GM19035 (cell line): ENCODE measurements at regions not wholly inside any gene's neighbourhood (a gene's known extent, or its start where the extent isn't known, plus 50 kb on each side); places are given as distances from the start of the nearest gene placed in this dataset.
"Not testable (repeated sequence)": the region's sequence is repeated elsewhere in the genome, so short reads cannot be mapped to it uniquely, and the experiment has no call there.

Experiments used
- ATAC-seq: cut with Tn5 transposase; IDR thresholded peaks from one replicate; pipeline ENCODE4 v1.9.1; 2021; ENCODE audit not compliant: unreplicated experiment

DNA sequence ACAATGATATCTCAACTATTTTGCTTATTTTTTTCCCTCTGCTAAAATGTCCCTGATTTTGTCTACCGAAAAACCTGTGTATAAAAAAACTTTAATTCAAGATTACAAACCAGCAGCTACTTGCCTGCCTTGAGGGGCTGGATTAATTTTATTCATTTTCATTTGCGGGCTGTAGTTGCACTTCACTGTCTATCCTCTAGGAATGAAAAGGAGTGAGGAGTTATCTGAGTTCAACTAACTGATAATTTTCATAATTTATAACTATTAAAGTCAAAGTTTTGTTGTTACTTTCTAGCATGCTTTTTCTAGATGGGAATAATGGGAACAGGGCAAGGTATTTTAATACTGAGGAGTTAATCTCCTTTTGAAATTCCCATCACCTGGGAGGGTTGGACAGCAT, 50.3 kb upstream of the AGTPBP1 start:
- not testable (repeated sequence) for ATAC-seq

DNA sequence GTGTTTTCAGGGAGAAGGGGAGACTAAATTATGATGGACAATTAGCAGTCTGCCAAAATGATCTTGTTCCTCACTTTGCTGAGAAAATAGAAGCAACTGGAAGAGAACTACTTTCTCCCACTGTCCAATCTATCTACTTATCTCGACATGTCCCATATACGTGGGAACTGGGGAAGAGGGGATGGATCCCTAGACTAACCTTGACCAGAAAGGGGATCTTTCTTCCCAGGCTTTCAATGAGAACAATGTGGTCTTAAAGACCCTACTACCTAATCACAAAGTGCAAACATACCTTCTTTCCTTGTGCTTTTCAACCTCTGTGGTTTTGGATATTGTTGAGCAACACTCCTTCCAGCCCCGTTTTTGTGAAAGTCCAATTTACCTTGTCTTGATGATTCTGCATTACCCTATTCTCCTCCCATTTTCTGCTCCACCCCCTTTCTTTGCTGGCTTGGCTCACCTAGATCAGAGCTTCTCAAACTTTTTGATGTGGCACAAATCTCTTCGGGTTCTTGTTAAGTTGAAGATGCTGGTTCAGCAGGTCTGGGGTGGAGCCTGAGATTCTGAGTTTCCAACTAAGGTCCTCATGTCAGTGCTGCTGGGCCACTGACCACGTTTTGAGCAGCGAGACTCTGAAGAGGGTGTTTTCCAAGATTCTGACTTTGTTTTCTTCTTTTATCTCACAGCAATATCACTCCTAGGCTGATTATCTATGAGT, 61.4 kb upstream of the AGTPBP1 start:
- not testable (repeated sequence) for ATAC-seq

DNA sequence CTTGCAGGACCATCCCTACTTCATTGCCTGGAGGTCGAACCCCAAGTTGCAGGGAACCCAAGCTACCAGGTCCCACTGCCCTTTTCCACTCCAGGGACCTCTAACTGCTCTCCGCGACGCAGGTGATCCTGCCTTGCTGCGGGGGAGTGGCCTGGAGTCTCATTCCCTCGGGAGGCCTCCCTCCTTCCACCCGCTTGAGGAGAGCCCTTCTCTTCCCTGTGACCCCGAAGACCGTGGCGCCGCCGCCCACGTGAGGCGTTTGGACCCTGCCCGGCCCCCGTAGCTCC, 63.0 kb upstream of the AGTPBP1 start:
- not testable (repeated sequence) for ATAC-seq

DNA sequence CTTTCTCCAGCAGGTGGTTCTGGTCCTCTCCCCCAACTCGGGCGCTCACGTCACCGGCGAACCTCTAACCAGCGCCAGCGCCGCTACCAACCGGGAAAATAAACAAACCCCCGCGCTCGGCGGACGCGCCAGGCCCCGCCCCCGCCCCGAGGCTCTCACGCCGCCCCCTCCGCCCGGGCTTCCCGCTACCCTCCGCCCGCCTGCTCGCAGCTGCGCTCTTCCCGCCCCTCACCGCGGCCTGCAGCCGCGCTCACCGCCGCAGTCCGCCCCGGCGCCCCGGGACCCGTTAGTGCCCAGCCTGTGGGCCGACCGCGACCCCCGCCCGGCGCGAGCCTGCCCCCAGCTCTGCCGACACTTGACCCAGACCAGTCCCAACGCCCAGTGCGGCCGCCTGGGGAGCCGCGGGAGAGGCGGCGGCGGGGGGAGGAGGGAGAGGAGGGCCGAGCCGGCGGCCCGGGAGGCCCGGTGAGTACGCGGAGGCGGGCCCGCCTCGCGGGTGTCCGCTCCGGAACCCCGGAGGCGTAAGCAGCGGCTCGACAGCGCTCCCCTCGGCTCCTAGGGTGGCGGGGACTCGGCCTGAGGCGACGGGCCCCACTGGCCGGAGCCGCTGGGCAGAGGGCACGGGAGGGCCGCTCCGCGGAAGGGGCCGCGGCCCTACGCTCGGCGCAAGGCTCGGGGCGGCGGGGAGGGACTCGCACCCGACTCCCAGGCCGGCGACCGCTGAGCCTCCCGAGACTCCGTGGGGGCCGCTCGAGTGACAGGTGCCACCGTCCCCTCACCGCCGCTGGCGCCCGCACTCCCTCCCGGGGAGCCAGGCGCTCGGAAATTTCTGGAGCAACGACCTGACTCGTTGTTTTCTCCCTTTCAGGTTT, 63.6 kb upstream of the AGTPBP1 start:
- peak; percentile 81 for ATAC-seq

DNA sequence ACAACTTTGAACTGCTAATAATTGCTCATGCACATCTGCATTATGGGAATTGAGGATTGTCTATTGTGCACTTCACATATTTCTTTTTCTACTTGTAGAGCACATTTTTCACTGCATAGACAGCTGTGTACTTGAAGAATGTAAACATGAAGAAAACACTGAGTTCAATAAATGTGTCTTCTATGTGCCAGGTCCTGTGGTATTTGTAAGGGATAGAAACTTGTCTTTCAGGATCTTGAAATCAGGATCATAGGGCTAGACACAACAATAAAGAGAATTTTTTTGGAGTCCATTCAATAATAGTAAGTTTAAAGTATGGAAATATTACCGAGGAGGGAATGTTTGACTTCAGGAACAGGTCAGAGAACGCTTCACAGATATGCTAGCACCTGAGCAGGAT, 66.6 kb upstream of the AGTPBP1 start:
- not testable (repeated sequence) for ATAC-seq

DNA sequence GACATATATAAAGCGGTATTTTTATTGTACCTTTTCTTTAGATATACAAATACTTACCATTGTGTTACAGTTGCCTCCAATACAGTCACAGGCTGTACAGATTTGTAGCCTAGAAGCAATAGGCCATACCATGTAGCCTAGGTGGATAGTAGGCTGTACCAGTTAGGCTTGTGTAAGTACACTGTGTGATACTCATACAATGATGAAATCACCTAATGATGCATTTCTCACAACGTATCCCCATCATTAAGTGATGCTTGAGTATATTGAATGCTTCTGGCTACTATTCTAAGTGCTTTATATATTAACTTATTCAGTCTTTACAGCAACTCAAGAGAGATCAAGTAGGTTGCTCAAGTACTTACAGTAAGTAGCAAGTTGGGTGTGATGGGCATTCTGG, 71.6 kb upstream of the AGTPBP1 start:
- ATAC-seq: not testable (repeated sequence)

DNA sequence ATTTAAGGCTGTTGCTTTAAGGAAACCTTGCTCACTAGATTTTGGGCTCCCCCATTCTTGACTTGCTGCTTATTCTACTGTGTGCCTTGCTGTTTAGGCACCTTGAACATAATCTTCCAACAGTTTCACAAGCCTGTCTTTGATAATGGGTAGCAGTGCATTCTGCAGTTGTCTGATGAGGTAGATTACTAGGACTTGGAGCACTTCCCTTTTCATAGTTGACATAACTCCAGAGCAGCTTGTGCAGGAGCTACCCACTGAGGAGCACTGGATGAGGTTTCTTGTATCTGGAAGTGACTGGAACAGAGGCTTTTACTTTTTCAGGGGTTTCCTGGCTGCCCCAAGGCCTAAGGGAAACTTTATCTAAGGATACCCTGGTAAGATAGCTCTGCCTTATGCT, 73.0 kb upstream of the AGTPBP1 start:
- not testable (repeated sequence) for ATAC-seq

DNA sequence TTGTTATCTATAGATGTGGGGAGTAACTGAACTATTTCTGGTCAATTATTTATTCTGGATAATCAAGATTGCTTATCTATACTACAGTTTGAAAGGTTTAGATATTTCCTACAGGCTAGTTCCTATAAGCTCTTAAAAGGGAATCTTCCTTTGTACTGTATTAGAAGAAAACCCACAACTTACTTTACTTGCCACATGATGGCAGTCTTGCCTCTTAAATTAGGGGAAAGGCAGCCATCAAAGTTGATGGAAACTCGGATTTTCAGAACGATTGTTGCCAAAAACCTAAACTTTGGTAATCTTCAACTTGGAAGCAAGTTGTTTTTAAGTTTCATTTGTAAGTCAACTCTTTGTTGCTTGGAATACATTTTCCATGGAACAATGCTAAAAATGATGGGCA, 77.2 kb upstream of the AGTPBP1 start:
- ATAC-seq: not testable (repeated sequence)

DNA sequence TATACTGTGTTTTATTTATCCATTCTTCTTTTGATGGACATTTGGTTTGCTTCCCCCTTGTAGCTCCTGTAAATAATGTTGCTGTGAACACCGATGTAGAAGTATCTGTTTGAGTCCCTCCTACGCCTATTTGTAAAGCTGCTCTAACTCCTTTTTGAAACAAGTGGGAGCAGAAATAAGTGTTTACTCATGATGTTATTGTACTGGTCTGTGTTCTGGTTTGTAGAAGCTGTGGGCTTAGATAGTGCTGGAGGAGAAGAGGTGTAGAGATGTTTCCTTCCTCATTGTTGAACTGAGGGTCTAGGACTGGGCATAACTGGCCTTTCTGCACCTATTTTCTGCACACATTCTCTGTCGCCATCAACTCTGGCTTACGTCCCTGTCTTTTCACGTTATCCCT, 78.8 kb upstream of the AGTPBP1 start:
- ATAC-seq: not testable (repeated sequence)

DNA sequence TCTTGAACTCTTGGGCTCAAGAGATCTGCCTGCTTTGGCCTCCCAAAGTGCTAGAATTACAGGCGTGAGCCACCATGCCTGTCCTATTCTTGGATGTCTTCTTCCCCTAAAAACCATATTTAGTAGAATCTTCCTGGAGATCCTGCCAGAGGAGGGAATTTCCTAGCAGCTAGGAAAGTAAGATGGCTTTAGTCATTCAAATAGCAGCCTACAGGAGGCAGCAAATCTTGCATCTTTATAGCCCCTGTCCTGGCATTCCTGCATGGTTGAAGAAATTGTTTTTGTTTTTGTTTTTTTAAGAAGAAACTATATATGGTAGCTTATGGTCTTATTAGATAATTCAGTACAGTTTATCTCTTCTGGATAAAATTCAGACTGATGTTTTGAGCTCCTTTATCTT, 83.2 kb upstream of the AGTPBP1 start:
- ATAC-seq: not testable (repeated sequence)

DNA sequence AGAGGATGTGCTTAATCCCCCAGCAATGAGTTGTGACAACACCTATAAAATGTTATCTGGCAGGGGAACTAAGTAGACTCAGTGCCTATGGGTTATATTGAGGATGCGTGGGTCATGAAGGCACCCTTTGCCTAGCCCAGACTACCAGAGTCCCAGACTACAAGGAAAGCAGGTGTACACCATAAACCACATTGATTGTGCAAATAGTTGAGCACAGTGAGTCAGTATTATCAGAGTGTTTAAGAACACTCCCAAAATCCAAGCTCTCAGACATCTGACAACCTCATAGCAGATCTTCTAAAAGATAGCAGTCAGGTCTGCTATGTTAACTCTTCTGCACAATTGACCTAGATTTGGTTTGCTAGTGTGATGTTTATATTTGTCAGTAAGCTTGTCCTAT, 92.8 kb upstream of the AGTPBP1 start:
- not testable (repeated sequence) for ATAC-seq

DNA sequence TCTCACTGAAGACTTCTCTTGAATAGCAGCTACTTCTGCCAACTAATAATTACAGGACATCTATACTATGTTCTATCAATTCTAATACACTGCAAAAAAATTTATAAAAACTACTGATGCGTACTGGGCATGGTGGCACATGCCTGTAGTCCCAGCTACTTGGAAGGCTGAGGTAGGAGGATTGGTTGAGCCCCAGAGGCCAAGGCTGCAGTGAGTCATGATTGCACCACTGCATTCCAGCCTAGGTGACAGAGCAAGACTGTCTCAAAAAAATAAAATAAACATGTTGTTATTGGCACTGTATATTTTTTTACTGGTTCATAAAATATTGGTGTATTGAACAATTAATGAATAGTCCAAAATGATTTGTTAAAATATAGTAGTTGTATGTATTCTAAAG, 97.0 kb upstream of the NAA35 start:
- not testable (repeated sequence) for ATAC-seq

DNA sequence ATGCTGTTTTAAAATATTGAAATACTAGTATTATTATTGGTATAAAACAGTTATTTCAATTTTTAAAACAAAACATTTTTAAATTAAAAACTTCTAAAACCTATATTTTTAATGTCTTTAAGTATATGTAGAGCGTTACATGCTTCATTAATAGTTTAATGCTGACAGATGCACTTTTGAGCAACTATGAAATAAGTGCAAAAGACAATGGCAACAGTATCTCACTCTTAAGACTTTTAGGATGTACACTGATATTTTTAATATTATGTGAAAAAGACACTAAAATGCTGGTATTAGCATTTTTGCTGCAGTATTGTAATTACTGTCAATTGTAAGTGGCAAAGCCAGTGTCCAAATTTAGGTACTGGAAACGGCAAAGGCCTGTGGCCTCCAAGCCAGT, 93.2 kb upstream of the NAA35 start:
- ATAC-seq: not testable (repeated sequence)

DNA sequence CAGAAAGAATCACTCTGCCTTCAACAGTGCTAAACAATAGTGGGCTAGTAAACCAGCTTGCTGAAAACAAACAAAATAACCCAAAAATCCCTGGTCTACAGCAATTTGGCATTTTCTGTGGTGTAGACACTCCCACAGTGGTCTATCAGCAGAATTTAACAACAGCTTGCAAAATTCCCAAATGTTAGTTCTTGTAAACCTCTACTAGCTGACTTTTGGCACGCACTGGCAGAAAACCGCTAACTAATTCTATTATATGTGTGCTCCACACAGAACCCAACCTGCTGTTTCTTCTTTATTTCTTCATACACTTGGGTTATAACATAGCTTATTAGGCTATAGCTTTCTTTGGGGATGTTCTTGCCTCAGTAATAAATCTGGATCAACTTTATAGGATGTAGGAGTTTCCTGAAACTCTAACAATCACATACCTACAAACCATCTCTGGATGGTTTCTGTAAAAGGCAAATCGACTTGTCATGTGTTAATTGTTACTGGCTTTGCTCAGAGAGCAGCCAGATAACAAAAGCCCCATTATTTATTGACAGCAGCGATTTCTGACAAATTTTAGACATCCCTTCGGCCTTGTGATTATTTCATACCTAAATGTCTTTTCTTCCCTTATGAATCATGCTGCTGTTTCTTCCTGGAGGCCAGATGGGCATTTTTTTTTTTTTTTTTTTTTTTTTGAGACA, 82.7 kb upstream of the NAA35 start:
- ATAC-seq: no peak

DNA sequence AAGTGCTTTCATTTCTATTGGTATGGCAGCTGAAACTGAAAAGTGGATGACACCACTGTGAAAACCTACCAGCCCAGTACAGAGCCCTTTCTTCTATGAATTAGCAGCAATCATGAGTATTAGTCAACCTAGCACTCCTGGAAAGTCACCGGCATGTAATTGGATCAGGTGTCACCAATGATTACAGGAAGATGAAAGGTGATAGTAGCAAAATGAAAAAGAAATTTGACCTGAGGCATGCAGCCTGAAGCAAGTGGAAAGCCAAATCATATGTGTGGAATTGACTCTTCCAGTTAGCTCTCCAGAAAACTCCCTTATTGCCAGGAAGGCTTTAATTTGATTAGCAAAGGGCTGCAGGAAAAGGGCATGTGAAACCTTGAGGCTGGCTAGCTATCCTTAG, 81.2 kb upstream of the NAA35 start:
- ATAC-seq: no peak

DNA sequence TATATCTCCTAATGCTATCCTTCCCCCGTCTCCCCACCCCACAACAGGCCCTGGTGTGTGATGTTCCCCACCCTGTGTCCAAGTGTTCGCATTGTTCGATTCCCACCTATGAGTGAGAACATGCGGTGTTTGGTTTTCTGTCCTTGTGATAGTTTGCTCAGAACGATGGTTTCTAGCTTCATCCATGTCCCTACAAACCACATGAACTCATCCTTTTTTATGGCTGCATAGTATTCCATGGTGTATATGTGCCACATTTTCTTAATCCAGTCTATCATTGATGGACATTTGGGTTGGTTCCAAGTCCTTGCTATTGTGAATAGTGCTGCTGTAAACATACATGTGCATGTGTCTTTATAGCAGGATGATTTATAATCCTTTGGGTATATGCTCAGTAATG, 79.1 kb upstream of the NAA35 start:
- ATAC-seq: not testable (repeated sequence)

DNA sequence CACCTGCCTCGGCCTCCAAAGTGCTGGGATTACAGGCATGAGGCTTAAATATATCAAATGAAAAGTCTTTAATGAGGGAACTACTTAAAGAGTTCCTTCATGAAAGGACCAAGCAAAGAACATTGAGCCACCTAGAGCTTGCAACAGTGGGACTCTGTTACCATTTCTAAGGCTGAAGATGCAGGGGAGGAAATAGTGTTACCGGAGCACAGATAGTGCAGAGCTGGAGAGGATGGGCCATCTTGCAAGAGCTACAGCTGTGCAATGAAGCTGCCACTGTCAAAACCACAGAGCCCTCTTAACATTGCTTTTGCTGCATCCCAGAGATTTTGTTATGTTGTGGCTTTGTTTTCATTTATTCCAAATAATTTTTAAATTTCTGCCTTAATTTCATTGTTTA, 77.1 kb upstream of the NAA35 start:
- ATAC-seq: no peak

DNA sequence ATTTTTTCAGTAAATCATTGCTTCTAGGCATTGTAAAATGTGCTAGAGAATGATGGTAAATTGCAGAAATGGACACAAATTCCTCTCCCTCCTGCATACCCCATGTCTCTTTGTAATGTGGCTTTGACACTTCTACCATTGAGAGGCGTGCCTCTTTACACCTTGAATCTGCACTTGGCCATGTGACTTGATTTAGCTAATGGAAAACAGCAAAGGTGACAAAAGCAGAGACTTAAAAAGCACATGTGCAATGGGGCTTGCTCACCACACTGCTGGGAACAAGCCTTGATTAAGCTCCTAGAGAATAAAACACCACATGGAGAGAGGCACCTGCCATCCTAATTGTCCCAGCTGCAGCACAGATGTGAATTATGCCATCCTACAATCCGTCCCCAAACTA, 69.9 kb upstream of the NAA35 start:
- no peak for ATAC-seq

DNA sequence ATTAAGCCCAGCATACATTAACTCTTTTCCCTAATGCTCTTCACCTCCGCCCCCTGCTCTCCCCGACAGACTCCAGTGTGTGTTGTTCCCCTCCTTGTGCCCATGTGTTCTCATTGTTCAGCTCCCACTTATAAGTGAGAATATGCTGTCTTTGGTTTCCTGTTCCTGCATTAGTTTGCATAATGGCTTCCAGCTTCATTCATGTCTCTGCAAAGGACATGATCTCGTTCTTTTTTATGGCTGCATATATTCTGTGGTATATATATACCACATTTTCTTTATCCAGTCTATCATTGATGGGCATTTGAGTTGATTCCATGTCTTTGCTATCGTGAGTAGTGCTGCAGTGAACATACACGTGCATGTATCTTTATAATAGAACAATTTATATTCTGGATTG, 69.3 kb upstream of the NAA35 start:
- ATAC-seq: not testable (repeated sequence)

DNA sequence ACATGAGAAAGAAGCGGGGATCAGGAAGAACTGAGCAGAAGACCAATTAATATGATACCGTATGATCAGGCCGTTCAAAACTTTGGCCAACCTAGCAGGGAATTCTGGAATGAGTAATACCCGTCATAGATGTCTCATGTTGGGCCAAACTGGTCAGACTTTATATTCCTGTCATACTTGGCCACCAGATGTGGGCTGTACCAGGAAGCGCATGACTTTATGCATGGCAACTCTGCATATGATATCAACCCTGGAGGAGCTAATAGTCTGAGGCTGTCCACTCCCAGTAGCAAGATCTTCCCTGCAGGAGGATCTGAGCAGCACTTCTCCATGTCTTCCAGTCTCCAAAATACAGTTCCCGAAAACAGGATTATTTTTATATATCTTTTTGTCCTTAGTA, 68.5 kb upstream of the NAA35 start:
- ATAC-seq: no peak

DNA sequence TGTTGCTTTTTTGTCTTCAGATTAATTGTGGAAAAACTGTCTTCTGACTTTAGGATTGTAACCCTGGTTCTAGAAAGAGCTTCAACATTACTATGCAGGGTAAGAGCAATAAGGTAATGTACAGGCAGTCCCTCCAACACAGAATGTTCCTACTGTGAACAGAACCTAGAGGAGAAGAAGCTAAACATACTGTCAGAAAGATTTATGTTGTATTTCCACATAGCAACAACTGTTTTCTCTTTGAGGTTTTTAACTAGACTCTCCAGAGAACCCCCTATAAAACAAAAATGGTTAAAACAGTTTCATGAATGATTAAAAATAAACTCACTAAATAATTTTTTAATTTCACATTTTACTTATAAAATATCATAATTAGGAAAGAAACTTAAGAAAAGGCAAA, 64.3 kb upstream of the NAA35 start:
- no peak for ATAC-seq
